Ishikawa (cell line): ENCODE measurements at regions not wholly inside any gene's neighbourhood (a gene's known extent, or its start where the extent isn't known, plus 50 kb on each side); places are given as distances from the start of the nearest gene placed in this dataset.

Experiments
- CEBPB ChIP-seq: IDR thresholded peaks from 2 replicates; pipeline ENCODE4 v1.6.1; 2012
- CREB1 ChIP-seq: IDR thresholded peaks from 2 replicates; pipeline ENCODE4 v1.6.1; 2012; ENCODE audit warnings: low read depth
- EGR1 ChIP-seq: IDR thresholded peaks from 2 replicates; pipeline ENCODE4 v1.6.1; 2012
- EP300 ChIP-seq: IDR thresholded peaks from 2 replicates; pipeline ENCODE4 v1.6.1; 2012; ENCODE audit warnings: borderline replicate concordance
- FOXM1 ChIP-seq: IDR thresholded peaks from 2 replicates; pipeline ENCODE4 v1.6.1; 2012; ENCODE audit warnings: low read depth, borderline replicate concordance
- NFIC ChIP-seq: IDR thresholded peaks from 2 replicates; pipeline ENCODE4 v1.6.1; 2012
- RAD21 ChIP-seq: IDR thresholded peaks from 2 replicates; pipeline ENCODE4 v1.6.1; 2012; ENCODE audit warnings: low read depth
- TAF1 ChIP-seq: IDR thresholded peaks from 2 replicates; pipeline ENCODE4 v1.6.1; 2012; ENCODE audit warnings: low read depth, mild to moderate bottlenecking
- TCF12 ChIP-seq: IDR thresholded peaks from 2 replicates; pipeline ENCODE4 v1.6.1; 2012; ENCODE audit warnings: low read depth
- TEAD4 ChIP-seq: IDR thresholded peaks from 2 replicates; pipeline ENCODE4 v1.6.1; 2012
- YY1 ChIP-seq: IDR thresholded peaks from 2 replicates; pipeline ENCODE4 v1.6.1; 2012; ENCODE audit warnings: low read depth
- ZBTB7A ChIP-seq: IDR thresholded peaks from 2 replicates; pipeline ENCODE4 v1.6.1; 2012; ENCODE audit warnings: low read depth
- TF ChIP-seq, protein P1 (sequence below): IDR thresholded peaks from 2 replicates; pipeline ENCODE4 v1.6.1; 2012
- TF ChIP-seq, protein P2 (sequence below): IDR thresholded peaks from 2 replicates; pipeline ENCODE4 v1.6.1; 2012; ENCODE audit warnings: low read depth, mild to moderate bottlenecking
- TF ChIP-seq, protein P3 (sequence below): IDR thresholded peaks from 2 replicates; pipeline ENCODE4 v1.6.1; 2012

DNA sequence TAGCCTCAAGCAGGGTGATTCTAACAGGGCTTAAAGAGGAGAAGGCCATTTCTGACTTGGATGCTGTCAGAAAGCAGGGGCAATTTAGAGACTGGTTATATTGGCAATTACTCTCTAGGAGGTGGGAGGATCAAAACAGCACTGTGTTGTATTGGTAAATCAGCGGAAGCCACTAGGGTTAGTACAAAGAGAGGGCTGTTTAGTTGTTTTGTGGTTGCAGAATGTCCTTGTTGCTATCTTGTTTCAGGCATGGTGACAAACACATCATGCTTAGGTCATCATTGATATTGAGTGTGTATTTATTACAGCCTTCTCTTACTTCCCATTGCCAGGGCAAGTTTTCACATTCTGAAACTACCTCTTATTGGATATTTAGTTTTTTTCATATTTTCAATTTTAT is 165.3 kb downstream of the TAF11L14 start:
- TF ChIP-seq TEAD4 (no peak), YY1 (no peak), ZBTB7A (no peak), RAD21 (no peak), CREB1 (no peak), FOXM1 (no peak), CEBPB (no peak)
- TF ChIP-seq, protein P1, sequence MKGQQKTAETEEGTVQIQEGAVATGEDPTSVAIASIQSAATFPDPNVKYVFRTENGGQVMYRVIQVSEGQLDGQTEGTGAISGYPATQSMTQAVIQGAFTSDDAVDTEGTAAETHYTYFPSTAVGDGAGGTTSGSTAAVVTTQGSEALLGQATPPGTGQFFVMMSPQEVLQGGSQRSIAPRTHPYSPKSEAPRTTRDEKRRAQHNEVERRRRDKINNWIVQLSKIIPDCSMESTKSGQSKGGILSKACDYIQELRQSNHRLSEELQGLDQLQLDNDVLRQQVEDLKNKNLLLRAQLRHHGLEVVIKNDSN, result no peak

DNA sequence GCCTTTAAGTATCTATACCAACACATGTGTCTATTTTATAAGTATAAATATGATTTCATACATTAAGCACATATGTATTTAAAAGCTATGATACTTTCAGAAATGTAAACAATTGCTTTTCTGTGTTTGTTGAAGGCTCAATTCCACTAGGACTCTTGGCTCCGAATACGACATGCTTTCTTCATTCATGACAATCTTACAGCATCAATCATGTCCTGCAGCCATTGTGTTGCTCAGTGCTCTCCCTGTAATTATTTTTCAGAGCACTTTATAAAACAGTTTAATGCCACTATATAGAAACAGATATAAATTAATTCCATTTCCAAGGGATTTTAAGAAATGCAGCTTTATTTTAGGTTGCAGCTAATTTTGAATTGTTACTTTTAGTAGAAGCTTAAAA is 167.3 kb downstream of the TAF11L14 start:
- TF ChIP-seq TCF12 (no peak), RAD21 (no peak), NFIC (no peak; the same call in 1 of the 2 replicates), TEAD4 (peak; percentile 39), EP300 (peak; percentile 50; the same call in 1 of the 2 replicates)
- TF ChIP-seq, protein P2, sequence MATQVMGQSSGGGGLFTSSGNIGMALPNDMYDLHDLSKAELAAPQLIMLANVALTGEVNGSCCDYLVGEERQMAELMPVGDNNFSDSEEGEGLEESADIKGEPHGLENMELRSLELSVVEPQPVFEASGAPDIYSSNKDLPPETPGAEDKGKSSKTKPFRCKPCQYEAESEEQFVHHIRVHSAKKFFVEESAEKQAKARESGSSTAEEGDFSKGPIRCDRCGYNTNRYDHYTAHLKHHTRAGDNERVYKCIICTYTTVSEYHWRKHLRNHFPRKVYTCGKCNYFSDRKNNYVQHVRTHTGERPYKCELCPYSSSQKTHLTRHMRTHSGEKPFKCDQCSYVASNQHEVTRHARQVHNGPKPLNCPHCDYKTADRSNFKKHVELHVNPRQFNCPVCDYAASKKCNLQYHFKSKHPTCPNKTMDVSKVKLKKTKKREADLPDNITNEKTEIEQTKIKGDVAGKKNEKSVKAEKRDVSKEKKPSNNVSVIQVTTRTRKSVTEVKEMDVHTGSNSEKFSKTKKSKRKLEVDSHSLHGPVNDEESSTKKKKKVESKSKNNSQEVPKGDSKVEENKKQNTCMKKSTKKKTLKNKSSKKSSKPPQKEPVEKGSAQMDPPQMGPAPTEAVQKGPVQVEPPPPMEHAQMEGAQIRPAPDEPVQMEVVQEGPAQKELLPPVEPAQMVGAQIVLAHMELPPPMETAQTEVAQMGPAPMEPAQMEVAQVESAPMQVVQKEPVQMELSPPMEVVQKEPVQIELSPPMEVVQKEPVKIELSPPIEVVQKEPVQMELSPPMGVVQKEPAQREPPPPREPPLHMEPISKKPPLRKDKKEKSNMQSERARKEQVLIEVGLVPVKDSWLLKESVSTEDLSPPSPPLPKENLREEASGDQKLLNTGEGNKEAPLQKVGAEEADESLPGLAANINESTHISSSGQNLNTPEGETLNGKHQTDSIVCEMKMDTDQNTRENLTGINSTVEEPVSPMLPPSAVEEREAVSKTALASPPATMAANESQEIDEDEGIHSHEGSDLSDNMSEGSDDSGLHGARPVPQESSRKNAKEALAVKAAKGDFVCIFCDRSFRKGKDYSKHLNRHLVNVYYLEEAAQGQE, result no peak
- TF ChIP-seq, protein P1, result no peak

DNA sequence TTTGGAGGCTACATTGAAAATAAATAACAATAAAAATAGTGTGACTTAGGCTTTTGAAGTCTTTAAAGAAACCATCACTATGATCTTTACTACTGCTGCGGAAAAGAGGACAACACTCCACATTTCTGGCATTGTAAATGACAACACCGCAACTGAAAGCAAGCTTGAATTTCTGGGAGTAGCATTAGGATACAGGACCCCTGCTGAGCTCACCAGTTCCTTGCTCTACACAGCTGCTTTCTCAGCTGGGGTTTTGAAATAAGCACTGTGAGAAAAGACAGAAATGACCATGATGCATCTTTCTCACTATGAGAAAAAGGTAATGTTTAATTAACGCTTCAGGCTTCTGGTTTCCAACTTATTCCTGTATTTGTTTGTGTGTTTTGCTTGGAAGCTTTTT is 168.0 kb downstream of the TAF11L14 start:
- TF ChIP-seq ZBTB7A, result no peak
- TF ChIP-seq EGR1, result no peak
- TF ChIP-seq TEAD4, result peak; percentile 58
- no peak for TF ChIP-seq TAF1
- peak; percentile 7; the same call in 1 of the 2 replicates for TF ChIP-seq RAD21
- peak; percentile 91 for TF ChIP-seq TCF12
- 0 out of 2 replicates have a peak, but pooled peaks have one; percentile 34 for TF ChIP-seq CEBPB
- peak; percentile 88 for TF ChIP-seq EP300
- peak; percentile 71 for TF ChIP-seq NFIC
- TF ChIP-seq CREB1, result no peak
- TF ChIP-seq FOXM1, result peak; percentile 86

DNA sequence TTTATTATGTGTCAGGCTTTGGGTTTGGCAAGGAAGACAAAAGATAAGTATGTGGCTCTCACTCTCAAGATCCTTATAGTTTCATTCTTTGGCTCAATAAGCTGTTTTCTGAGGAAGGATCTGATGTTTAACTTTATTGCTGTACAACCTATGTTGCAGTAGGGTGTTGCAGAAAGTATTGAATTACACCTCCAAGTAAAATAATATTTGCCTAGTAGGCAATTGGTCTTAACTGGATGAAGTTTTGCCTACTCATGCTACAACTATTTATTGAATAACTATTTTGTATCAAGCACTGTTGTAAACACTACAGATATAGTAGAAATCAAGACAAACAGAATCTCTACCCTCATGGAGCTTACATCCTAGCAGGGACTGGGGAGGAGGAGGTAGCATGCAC is 169.7 kb downstream of the TAF11L14 start:
- TF ChIP-seq, protein P1, result no peak
- TF ChIP-seq RAD21 (no peak), NFIC (0 out of 2 replicates have a peak, but pooled peaks have one; percentile 4), EP300 (no peak), CEBPB (no peak)
- TF ChIP-seq, protein P2, result no peak

DNA sequence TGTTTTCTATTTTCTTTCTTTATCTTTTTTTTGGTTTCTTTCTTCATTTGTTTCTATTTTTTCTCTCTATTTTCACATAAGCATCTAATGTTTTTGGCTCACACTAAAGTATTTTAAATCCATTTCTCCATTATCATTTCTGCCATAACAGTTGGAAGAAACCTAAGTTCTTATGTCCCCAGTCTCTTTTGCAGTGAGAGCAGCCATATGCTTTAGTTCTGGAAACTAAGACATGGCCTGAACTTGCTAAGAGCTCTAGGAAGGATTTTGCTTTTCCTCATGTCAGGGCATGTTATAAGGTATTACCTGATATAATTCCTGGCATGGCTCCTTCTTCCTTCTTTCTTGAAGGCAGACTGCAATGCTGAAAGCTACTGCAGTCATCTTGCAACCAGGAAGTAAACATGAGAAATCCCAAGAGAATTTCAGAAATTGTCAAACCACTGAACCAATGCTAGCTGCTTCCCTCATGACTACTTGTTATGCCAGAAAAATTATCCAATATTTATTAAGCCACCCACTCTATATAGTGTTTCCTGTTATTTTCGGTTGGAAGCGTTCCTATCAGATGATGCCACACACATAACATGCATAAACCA is 171.1 kb downstream of the TAF11L14 start:
- TF ChIP-seq YY1 (no peak), CREB1 (no peak), TCF12 (peak; percentile 27; the same call in 1 of the 2 replicates), TAF1 (no peak), NFIC (0 out of 2 replicates have a peak, but pooled peaks have one; percentile 23), RAD21 (no peak), CEBPB (no peak), TEAD4 (0 out of 2 replicates have a peak, but pooled peaks have one; percentile 10), EGR1 (no peak), EP300 (peak; percentile 46; the same call in 1 of the 2 replicates)

DNA sequence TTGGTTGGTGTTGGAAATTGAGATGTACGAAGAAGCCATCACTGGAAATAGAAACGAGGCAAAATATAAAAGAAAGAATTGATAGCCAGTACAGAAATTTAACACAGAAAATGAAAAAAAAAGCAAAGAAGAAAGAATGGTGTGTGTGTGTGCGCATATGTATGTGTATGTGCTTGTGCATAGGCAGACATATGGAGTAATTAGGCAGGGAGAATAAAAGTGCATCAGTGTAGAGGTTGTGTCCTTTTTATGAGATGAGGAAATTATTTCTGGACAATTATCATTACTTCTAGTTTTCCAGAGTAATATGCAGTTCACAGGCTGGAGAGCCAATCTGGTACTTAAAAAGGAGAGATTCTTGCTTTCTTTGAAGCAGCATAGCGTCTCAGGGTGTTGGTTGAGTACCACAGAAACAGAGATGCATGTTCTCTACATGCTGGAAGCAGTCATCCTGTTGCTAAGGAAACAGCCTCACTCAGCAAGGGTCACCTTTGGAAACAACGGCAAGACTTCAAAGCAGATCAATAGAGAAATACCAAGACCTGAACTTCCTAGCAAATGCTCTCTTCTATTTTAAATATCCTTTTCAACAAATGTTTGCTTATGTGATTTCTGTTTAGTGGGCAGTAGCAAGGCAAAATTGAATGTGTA is 172.7 kb downstream of the TAF11L14 start:
- TF ChIP-seq FOXM1 (no peak), RAD21 (no peak), TAF1 (no peak), EP300 (no peak), EGR1 (no peak), NFIC (no peak), CEBPB (no peak)
- TF ChIP-seq, protein P3, sequence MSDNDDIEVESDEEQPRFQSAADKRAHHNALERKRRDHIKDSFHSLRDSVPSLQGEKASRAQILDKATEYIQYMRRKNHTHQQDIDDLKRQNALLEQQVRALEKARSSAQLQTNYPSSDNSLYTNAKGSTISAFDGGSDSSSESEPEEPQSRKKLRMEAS, result no peak
